Activated naive CD4-positive, alpha-beta T cell treated with anti-CD3 and anti-CD28 coated beads, Interleukin-2, amount 50 U/mL, for 24 hours (primary cell): ENCODE measurements at regions not wholly inside any gene's neighbourhood (a gene's known extent, or its start where the extent isn't known, plus 50 kb on each side); places are given as distances from the start of the nearest gene placed in this dataset.
"Not testable (repeated sequence)": the region's sequence is repeated elsewhere in the genome, so short reads cannot be mapped to it uniquely, and the experiment has no call there.

Source experiments
- H3K27ac Mint-ChIP-seq: one replicate; pipeline ENCODE4 v1.8.0; 2021; ENCODE audit warnings: mild to moderate bottlenecking, mixed read lengths
- H3K27me3 Mint-ChIP-seq: one replicate; pipeline ENCODE4 v1.8.0; 2021; ENCODE audit warnings: mixed read lengths
- H3K36me3 Mint-ChIP-seq: one replicate; pipeline ENCODE4 v1.8.0; 2021; ENCODE audit warnings: mixed read lengths
- H3K4me1 Mint-ChIP-seq: one replicate; pipeline ENCODE4 v1.8.0; 2021; ENCODE audit warnings: mixed read lengths
- H3K4me3 Mint-ChIP-seq: one replicate; pipeline ENCODE4 v1.8.0; 2021; ENCODE audit warnings: mild to moderate bottlenecking, mixed read lengths
- H3K9me3 Mint-ChIP-seq: one replicate; pipeline ENCODE4 v1.8.0; 2021; ENCODE audit warnings: mixed read lengths

GRCh38 chr10:118423800-118424442 is 81.8 kb upstream of the FAM204A start:
- Mint-ChIP-seq H3K27me3 (peaks cover 14% of the 10 kb centered on the region), H3K9me3 (no peaks in the 10 kb centered on the region)

GRCh38 chr10:118422241-118422640 is 80.1 kb upstream of the FAM204A start:
- no peaks in the 10 kb centered on the region for H3K4me1 Mint-ChIP-seq
- no peaks in the 10 kb centered on the region for H3K9me3 Mint-ChIP-seq
- H3K4me3 Mint-ChIP-seq: no peak overlapping the region
- no peak overlapping the region for H3K27ac Mint-ChIP-seq
- peaks cover 17% of the 10 kb centered on the region for H3K27me3 Mint-ChIP-seq
- no peaks in the 10 kb centered on the region for H3K36me3 Mint-ChIP-seq

More at GRCh38 chr10:118423800-118424442, 81.8 kb upstream of the FAM204A start:
- no peak overlapping the region for H3K27ac Mint-ChIP-seq
- no peaks in the 10 kb centered on the region for H3K36me3 Mint-ChIP-seq
- no peaks in the 10 kb centered on the region for H3K4me1 Mint-ChIP-seq
- H3K4me3 Mint-ChIP-seq: no peak overlapping the region

GRCh38 chr10:118420049-118420448 is 77.9 kb upstream of the FAM204A start:
- not testable (repeated sequence) for H3K4me1 Mint-ChIP-seq, H3K9me3 Mint-ChIP-seq, H3K27ac Mint-ChIP-seq, H3K36me3 Mint-ChIP-seq, H3K4me3 Mint-ChIP-seq
- H3K27me3 Mint-ChIP-seq: peaks cover 25% of the 10 kb centered on the region

- peaks cover 27% of the 10 kb centered on the region for H3K27me3 Mint-ChIP-seq
- no peak overlapping the region for H3K4me3 Mint-ChIP-seq
- H3K36me3 Mint-ChIP-seq: no peaks in the 10 kb centered on the region
- H3K9me3 Mint-ChIP-seq: no peaks in the 10 kb centered on the region
- H3K27ac Mint-ChIP-seq: no peak overlapping the region
- H3K4me1 Mint-ChIP-seq: no peaks in the 10 kb centered on the region
Observed at GRCh38 chr10:118412932-118413331, 70.8 kb upstream of the FAM204A start.

- no peaks in the 10 kb centered on the region for H3K4me1 Mint-ChIP-seq
- H3K36me3 Mint-ChIP-seq: no peaks in the 10 kb centered on the region
- H3K27me3 Mint-ChIP-seq: peaks cover 27% of the 10 kb centered on the region
- H3K4me3 Mint-ChIP-seq: no peak overlapping the region
- H3K9me3 Mint-ChIP-seq: no peaks in the 10 kb centered on the region
- no peak overlapping the region for H3K27ac Mint-ChIP-seq
Observed at GRCh38 chr10:118412132-118412760, 70.1 kb upstream of the FAM204A start.

GRCh38 chr10:118409295-118409694 is 67.2 kb upstream of the FAM204A start:
- Mint-ChIP-seq H3K4me3 (no peak overlapping the region), H3K9me3 (no peaks in the 10 kb centered on the region), H3K27me3 (peaks cover 20% of the 10 kb centered on the region), H3K36me3 (no peaks in the 10 kb centered on the region), H3K4me1 (no peaks in the 10 kb centered on the region), H3K27ac (no peak overlapping the region)

- H3K27me3 Mint-ChIP-seq: peaks cover 19% of the 10 kb centered on the region
Observed at GRCh38 chr10:118408181-118408580, 66.1 kb upstream of the FAM204A start.

GRCh38 chr10:118407777-118408176 is 65.7 kb upstream of the FAM204A start:
- H3K4me1 Mint-ChIP-seq: no peaks in the 10 kb centered on the region
- peaks cover 15% of the 10 kb centered on the region for H3K27me3 Mint-ChIP-seq
- no peaks in the 10 kb centered on the region for H3K9me3 Mint-ChIP-seq
- H3K27ac Mint-ChIP-seq: no peak overlapping the region
- no peak overlapping the region for H3K4me3 Mint-ChIP-seq
- H3K36me3 Mint-ChIP-seq: no peaks in the 10 kb centered on the region

More at GRCh38 chr10:118408181-118408580, 66.1 kb upstream of the FAM204A start:
- Mint-ChIP-seq H3K9me3 (no peaks in the 10 kb centered on the region), H3K4me3 (no peak overlapping the region), H3K4me1 (no peaks in the 10 kb centered on the region), H3K27ac (no peak overlapping the region), H3K36me3 (no peaks in the 10 kb centered on the region)

GRCh38 chr10:118407026-118407425 is 64.9 kb upstream of the FAM204A start:
- no peaks in the 10 kb centered on the region for H3K9me3 Mint-ChIP-seq
- H3K27ac Mint-ChIP-seq: no peak overlapping the region
- peaks cover 15% of the 10 kb centered on the region for H3K27me3 Mint-ChIP-seq
- no peaks in the 10 kb centered on the region for H3K4me1 Mint-ChIP-seq
- H3K36me3 Mint-ChIP-seq: no peaks in the 10 kb centered on the region
- no peak overlapping the region for H3K4me3 Mint-ChIP-seq

GRCh38 chr10:118405928-118406327 is 63.8 kb upstream of the FAM204A start:
- Mint-ChIP-seq H3K27me3 (peaks cover 14% of the 10 kb centered on the region), H3K4me3 (no peak overlapping the region), H3K4me1 (no peaks in the 10 kb centered on the region), H3K9me3 (no peaks in the 10 kb centered on the region), H3K27ac (no peak overlapping the region), H3K36me3 (no peaks in the 10 kb centered on the region)

GRCh38 chr10:118403967-118404366 is 61.8 kb upstream of the FAM204A start:
- Mint-ChIP-seq H3K4me1 (no peaks in the 10 kb centered on the region), H3K4me3 (no peak overlapping the region), H3K9me3 (no peaks in the 10 kb centered on the region), H3K27ac (no peak overlapping the region), H3K27me3 (peaks cover 12% of the 10 kb centered on the region), H3K36me3 (no peaks in the 10 kb centered on the region)

GRCh38 chr10:118401708-118402193 is 59.6 kb upstream of the FAM204A start:
- Mint-ChIP-seq H3K9me3 (no peaks in the 10 kb centered on the region), H3K36me3 (no peaks in the 10 kb centered on the region)

GRCh38 chr10:118397391-118397790 is 55.3 kb upstream of the FAM204A start:
- Mint-ChIP-seq H3K9me3 (no peaks in the 10 kb centered on the region), H3K36me3 (no peaks in the 10 kb centered on the region), H3K4me3 (no peak overlapping the region), H3K27ac (no peak overlapping the region), H3K4me1 (peaks cover 5% of the 10 kb centered on the region), H3K27me3 (peaks cover 3% of the 10 kb centered on the region)

More at GRCh38 chr10:118401708-118402193, 59.6 kb upstream of the FAM204A start:
- peaks cover 9% of the 10 kb centered on the region for H3K27me3 Mint-ChIP-seq
- H3K27ac Mint-ChIP-seq: no peak overlapping the region
- H3K4me3 Mint-ChIP-seq: no peak overlapping the region
- no peaks in the 10 kb centered on the region for H3K4me1 Mint-ChIP-seq

GRCh38 chr10:118395947-118396346 is 53.8 kb upstream of the FAM204A start:
- Mint-ChIP-seq H3K4me1 (peaks cover 5% of the 10 kb centered on the region), H3K27me3 (peaks cover 8% of the 10 kb centered on the region), H3K27ac (no peak overlapping the region), H3K9me3 (no peaks in the 10 kb centered on the region), H3K36me3 (no peaks in the 10 kb centered on the region), H3K4me3 (no peak overlapping the region)

GRCh38 chr10:118394301-118395200 is 52.4 kb upstream of the FAM204A start:
- Mint-ChIP-seq H3K27ac (no peak overlapping the region), H3K4me1 (peaks cover 5% of the 10 kb centered on the region), H3K27me3 (peaks cover 17% of the 10 kb centered on the region), H3K9me3 (peaks cover 6% of the 10 kb centered on the region), H3K4me3 (no peak overlapping the region), H3K36me3 (no peaks in the 10 kb centered on the region)

GRCh38 chr10:118392761-118393160 is 50.6 kb upstream of the FAM204A start:
- H3K27ac Mint-ChIP-seq: no peak overlapping the region
- peaks cover 11% of the 10 kb centered on the region for H3K9me3 Mint-ChIP-seq
- H3K36me3 Mint-ChIP-seq: peaks cover 3% of the 10 kb centered on the region
- peaks cover 5% of the 10 kb centered on the region for H3K4me1 Mint-ChIP-seq
- H3K4me3 Mint-ChIP-seq: no peak overlapping the region
- H3K27me3 Mint-ChIP-seq: peaks cover 25% of the 10 kb centered on the region
